HUES64 (cell line): ENCODE measurements at regions not wholly inside any gene's neighbourhood (a gene's known extent, or its start where the extent isn't known, plus 50 kb on each side); places are given as distances from the start of the nearest gene placed in this dataset.

Experiments used
- H3K27ac ChIP-seq: 2 replicates; pipeline ENCODE4 v1.7.0; 2013; ENCODE audit warnings: low read depth, low read length, inconsistent platforms
- H3K27me3 ChIP-seq: 2 replicates; pipeline ENCODE4 v1.6.1; 2013; ENCODE audit warnings: mild to moderate bottlenecking, low read length; ENCODE audit not compliant: insufficient read depth
- H3K36me3 ChIP-seq: 2 replicates; pipeline ENCODE4 v1.6.1; 2013; ENCODE audit warnings: mild to moderate bottlenecking, low read length; ENCODE audit not compliant: insufficient read depth
- H3K4me1 ChIP-seq: 2 replicates; pipeline ENCODE4 v1.6.1; 2013; ENCODE audit warnings: mild to moderate bottlenecking, low read length, moderate library complexity; ENCODE audit not compliant: insufficient read depth
- H3K4me3 ChIP-seq: 2 replicates; pipeline ENCODE4 v1.5.1; 2013; ENCODE audit warnings: mild to moderate bottlenecking, low read length, moderate library complexity
- H3K9ac ChIP-seq: 2 replicates; pipeline ENCODE4 v1.6.1; 2013; ENCODE audit warnings: mild to moderate bottlenecking, low read depth, low read length
- H3K9me3 ChIP-seq: 2 replicates; pipeline ENCODE4 v1.6.1; 2013; ENCODE audit warnings: low read depth, low read length; ENCODE audit not compliant: insufficient read depth
- WGBS: fragments of 150-250, 120-280 bp; methylation state at CpG from one replicate; pipeline ENCODE4 v1.1.7; 2013; ENCODE audit warnings: missing lambda C conversion rate; 5-methylcytosine and 5-hydroxymethylcytosine counted together

DNA sequence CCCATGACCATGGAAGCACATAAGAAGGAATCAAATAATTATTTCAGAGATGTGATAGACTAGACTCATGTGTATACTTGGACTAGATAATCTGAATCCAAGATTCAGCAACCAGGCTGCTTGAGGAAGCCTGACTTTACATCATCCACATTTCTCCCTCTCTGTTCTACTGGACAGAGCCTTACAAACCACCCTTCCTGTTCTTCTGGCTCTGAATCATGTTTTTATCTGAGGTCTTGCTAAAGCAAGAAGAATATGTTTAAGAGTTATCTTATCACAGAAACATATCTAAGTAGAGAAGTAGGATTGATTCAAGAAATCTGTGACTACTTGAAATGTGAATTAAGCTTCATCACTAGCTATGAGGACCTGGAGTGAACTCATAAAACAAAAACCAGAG lies 71.1 kb upstream of the SLC24A5 start:
- Histone ChIP-seq H3K27me3 (no peaks in the 10 kb centered on the region), H3K9ac (no peak overlapping the region), H3K4me1 (peaks cover 24% of the 10 kb centered on the region), H3K9me3 (peaks cover 19% of the 10 kb centered on the region), H3K36me3 (no peaks in the 10 kb centered on the region), H3K27ac (no peak overlapping the region), H3K4me3 (no peak overlapping the region)

DNA sequence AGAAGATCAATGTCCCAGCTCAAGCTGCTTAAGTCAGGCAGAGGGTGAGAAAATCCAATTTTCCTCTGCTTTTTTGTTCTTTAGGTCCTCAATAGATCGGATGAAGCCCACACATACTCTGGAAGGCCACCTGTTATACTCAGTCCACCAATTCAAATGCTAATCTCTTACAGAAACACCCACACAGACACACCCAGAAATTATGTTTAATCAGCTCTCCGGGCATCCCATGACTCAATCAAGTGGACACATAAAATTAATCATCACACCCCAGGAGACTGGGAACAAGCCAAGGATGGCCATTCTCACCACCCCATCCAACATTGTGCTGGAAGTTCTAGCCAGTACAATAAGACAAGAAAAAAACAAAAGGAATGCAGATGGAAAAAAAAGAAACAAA lies 67.8 kb upstream of the SLC24A5 start:
- Histone ChIP-seq H3K9ac (no peak overlapping the region), H3K27ac (no peak overlapping the region), H3K27me3 (no peaks in the 10 kb centered on the region), H3K36me3 (no peaks in the 10 kb centered on the region), H3K9me3 (peaks cover 19% of the 10 kb centered on the region), H3K4me1 (peaks cover 3% of the 10 kb centered on the region), H3K4me3 (no peak overlapping the region)
- WGBS, result 90% methylated on average over 2 of the region's 2 CpGs

DNA sequence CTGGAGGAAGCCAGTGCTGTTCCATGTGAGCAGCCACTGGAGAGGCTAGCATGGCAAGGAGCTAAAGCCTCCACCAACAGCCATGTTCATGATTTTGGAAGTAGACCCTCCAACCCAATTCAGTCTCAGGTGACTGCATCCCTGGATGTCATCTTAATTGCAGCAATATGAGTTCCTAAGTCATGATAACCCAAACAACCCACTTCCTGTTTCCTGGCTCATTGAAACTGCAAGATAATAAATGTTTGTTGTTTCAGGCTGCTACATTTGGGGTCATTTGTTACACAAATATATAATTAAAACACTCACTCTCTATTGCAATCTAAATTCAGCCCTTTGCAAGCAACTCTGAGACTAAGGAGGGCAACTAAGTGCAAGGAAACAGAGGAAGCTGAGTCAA lies 62.4 kb upstream of the SLC24A5 start:
- Histone ChIP-seq H3K27ac (no peak overlapping the region), H3K27me3 (no peaks in the 10 kb centered on the region), H3K9me3 (no peaks in the 10 kb centered on the region), H3K36me3 (no peaks in the 10 kb centered on the region), H3K4me3 (no peak overlapping the region), H3K4me1 (no peaks in the 10 kb centered on the region; the same call in 1 of the 2 replicates), H3K9ac (no peak overlapping the region)

DNA sequence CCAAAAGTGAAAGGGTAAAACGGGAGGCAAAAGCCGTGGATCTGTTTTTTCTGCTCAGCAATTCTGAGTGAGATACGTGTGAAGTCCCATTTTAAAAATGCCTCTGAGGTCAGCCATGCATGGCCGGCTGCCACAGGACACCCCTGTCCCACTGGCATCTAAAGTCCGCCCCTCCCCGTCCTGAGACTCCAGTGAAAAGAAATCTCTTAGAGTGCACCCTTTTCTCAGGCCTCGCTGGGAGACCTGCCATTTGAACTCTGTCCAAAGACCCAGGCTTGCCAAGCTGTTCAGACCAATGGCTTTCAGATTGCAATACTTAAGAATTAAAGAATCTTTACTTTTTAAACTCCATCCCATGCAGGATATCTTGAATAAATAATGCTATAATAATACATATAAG lies 61.0 kb upstream of the SLC24A5 start:
- Histone ChIP-seq H3K9ac (no peak overlapping the region), H3K4me1 (no peaks in the 10 kb centered on the region; the same call in 1 of the 2 replicates), H3K36me3 (no peaks in the 10 kb centered on the region), H3K4me3 (no peak overlapping the region), H3K9me3 (no peaks in the 10 kb centered on the region), H3K27me3 (no peaks in the 10 kb centered on the region), H3K27ac (no peak overlapping the region)
- 92% methylated on average over 7 of the region's 7 CpGs for WGBS

DNA sequence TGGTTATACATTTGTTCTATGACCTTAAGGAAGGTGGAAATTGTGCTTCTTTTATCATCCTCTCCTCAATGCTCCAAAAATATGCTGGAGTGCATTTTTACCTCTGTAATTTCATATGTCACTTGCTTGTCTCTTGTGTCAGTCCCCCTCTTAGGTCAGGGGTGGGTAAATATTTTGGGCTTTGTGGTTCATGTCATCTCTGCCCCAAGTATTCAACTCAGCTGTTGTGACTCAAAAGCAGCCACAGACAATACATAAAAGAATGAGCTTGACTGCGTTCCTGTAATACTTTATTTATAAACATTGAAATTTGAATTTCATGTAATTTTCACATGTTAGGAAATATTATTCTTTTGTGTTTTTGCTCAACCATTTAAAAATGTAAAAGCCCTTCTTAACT lies 60.4 kb upstream of the SLC24A5 start:
- H3K27ac ChIP-seq, result no peak overlapping the region
- H3K9me3 ChIP-seq, result no peaks in the 10 kb centered on the region
- no peaks in the 10 kb centered on the region; the same call in 1 of the 2 replicates for H3K4me1 ChIP-seq
- no CpG with 5 or more reads among the region's 1 CpG for WGBS
- no peaks in the 10 kb centered on the region for H3K27me3 ChIP-seq
- H3K4me3 ChIP-seq, result no peak overlapping the region
- H3K9ac ChIP-seq, result no peak overlapping the region
- H3K36me3 ChIP-seq, result no peaks in the 10 kb centered on the region

DNA sequence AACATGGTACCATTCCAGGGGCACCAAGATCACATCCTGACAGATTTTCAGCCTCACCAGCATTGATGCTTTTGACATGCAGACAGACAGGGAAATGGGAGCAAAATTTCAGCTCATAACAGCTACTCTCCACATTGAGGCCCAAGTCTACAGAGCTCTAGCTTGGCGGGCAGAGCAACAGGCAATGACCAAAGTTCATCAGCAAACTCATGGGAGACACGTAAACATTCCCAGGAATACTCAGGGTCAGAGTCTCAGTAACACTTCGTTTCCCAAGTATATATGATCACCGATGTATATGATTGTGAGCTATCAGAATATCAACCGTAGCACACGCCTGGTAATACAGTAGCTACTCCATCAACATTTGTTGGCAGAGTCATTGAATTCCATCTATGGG lies 59.2 kb upstream of the SLC24A5 start:
- H3K9me3 ChIP-seq, result no peaks in the 10 kb centered on the region
- no peaks in the 10 kb centered on the region for H3K27me3 ChIP-seq
- no peaks in the 10 kb centered on the region; the same call in 1 of the 2 replicates for H3K4me1 ChIP-seq
- H3K4me3 ChIP-seq, result no peak overlapping the region
- 96% methylated on average over 6 of the region's 6 CpGs for WGBS
- no peak overlapping the region for H3K27ac ChIP-seq
- no peaks in the 10 kb centered on the region for H3K36me3 ChIP-seq
- no peak overlapping the region for H3K9ac ChIP-seq

DNA sequence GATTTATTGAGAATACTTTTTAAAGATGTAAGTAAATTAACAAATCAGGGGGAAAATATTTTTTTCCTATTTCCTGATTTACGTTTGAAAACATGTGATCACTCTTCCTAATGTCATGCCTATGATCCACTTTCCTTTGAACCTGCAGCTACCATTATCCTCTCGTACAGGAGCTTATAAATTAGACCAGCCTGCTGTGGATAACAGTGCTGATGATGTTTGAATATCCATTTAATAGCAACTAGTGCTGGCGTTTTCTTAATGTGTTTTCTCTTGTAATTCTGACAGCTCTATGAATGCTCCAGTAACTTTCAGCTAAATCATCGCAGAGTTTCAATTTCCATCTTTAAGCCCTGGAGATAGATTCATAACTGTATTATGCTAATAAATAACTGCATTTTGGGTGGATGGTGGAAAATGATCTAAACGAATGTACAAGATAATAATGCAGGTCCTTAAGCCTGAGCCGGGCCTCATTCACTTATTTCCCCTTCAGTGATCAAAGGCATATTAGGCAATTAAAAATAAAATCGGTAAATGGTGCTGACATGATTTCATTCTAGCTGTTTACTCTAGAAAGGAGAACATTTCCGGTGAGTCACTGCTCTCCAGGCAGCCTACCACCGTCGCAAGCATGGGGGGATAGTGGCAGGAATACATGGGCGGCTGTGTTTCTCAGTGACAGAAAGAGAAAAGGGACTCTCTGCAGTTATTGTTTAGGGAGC lies 58.5 kb upstream of the SLC24A5 start:
- Histone ChIP-seq H3K9me3 (no peaks in the 10 kb centered on the region), H3K4me3 (no peak overlapping the region), H3K27ac (no peak overlapping the region), H3K27me3 (no peaks in the 10 kb centered on the region), H3K9ac (no peak overlapping the region), H3K36me3 (no peaks in the 10 kb centered on the region), H3K4me1 (no peaks in the 10 kb centered on the region; the same call in 1 of the 2 replicates)
- 81% methylated on average over 11 of the region's 11 CpGs for WGBS

DNA sequence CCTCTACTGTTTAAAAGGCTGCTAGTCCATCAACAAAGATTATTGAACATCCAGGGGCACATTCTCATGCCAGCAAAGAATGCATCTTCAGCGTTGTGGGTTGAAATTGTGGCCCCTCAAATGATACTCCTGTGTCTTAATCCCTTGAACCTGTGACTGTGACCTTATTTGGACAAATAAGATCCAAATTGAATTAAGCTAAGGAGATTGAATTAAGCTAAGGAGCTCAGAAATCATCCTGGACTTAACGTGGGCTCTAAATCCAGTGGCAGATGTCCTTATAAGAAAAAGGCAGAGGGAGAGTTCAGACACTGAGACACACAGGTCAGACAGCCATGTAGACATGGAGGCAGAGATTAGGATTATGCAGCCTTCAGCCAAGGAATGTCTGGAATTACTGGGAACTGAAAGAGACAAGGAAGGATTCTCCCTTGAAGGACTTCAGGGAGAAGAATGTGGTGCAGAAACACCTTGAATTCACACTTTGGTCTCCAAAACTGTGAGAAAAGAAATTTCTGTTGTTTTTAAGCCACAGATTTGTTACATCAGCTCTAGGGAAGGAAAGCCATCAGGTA lies 57.3 kb upstream of the SLC24A5 start:
- H3K9ac ChIP-seq, result no peak overlapping the region
- 87% methylated on average over 2 of the region's 2 CpGs for WGBS
- no peaks in the 10 kb centered on the region for H3K9me3 ChIP-seq
- H3K36me3 ChIP-seq, result no peaks in the 10 kb centered on the region
- no peak overlapping the region for H3K4me3 ChIP-seq
- H3K4me1 ChIP-seq, result no peaks in the 10 kb centered on the region; the same call in 1 of the 2 replicates
- no peaks in the 10 kb centered on the region for H3K27me3 ChIP-seq
- no peak overlapping the region for H3K27ac ChIP-seq

DNA sequence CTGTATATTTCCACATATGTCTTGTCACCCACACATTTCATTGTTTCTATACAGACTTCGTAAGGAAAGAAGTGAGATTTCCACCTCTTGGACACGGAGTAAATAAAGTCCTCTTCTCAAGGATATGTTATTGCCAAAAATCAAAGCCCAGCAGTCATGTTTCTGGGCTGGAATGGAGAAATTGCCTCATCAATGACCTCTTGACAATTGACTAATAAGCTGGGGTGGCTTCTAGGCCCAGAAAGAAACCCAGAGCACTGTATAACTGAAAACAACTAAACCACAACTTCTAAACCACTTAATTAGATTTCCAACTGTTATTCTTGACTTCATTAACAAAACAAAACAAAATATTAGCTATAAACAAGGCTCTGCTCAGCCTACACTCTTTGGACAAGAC lies 56.4 kb upstream of the SLC24A5 start:
- H3K36me3 ChIP-seq, result no peaks in the 10 kb centered on the region
- no peaks in the 10 kb centered on the region for H3K9me3 ChIP-seq
- no peak overlapping the region for H3K9ac ChIP-seq
- H3K4me3 ChIP-seq, result no peak overlapping the region
- 96% methylated on average over 2 of the region's 2 CpGs for WGBS
- no peaks in the 10 kb centered on the region for H3K27me3 ChIP-seq
- no peaks in the 10 kb centered on the region; the same call in 1 of the 2 replicates for H3K4me1 ChIP-seq
- H3K27ac ChIP-seq, result no peak overlapping the region

DNA sequence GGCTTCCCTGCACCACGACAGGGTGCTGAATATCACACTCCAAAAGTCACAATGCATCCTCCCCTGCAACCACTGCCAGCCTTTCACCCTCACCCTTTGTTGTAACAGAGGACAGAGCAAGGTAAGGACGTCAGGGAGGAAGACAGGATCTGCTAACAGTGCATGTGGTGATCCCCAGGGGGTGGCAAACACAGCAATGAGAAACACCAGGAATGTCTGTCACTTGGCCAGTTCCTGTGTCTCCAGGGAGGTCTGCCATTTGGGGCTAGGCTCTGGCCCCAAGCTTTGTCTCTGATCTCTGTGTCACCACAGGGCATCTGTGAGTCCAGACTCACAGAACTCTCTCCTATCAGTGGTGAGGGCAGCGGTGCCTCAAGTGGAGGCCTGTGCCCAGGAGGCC lies 54.3 kb upstream of the SLC24A5 start:
- Histone ChIP-seq H3K4me1 (no peaks in the 10 kb centered on the region; the same call in 1 of the 2 replicates), H3K4me3 (no peak overlapping the region), H3K27me3 (no peaks in the 10 kb centered on the region), H3K36me3 (no peaks in the 10 kb centered on the region), H3K27ac (no peak overlapping the region), H3K9ac (no peak overlapping the region), H3K9me3 (no peaks in the 10 kb centered on the region)
- 84% methylated on average over 3 of the region's 3 CpGs for WGBS
